ENCODE measurements at regions not wholly inside any gene's neighbourhood (a gene's known extent, or its start where the extent isn't known, plus 50 kb on each side); places are given as distances from the start of the nearest gene placed in this dataset.

DNA sequence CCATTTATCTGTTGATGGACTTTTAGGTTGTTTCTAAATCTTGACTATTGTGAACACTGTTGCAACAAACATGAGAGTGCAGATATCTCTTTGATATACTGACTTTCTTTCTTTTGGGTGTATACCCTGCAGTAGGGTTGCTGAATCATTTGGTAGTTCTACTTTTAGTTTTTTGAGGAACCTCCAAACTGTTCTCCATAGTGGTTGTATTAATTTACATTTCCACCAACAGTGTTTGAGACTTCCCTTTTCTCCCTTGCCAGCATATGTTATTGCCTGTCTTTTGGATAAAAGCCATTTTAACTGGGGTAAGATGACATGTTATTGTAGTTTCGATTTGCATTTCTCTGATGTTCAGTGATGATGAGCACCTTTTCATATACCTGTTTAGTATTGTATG lies 330.0 kb downstream of the DDX10 start:
- ChIA-PET POLR2A (ENCODE audit: low non-redundant PET) (no interaction called here), CTCF (no interaction called here)
- Histone ChIP-seq H3K36me3 (ENCODE audit: insufficient read depth, low read length, poor library complexity, severe bottlenecking) (no peaks in the 10 kb centered on the region), H3K9me3 (ENCODE audit: low read depth, low read length, poor library complexity, severe bottlenecking) (no peaks in the 10 kb centered on the region), H3K27me3 (replicated peaks; ENCODE audit: insufficient read depth, low read depth, low read length, poor library complexity) (no peaks in the 10 kb centered on the region), H3K4me3 (ENCODE audit: low read depth, low read length, poor library complexity, severe bottlenecking) (no peak overlapping the region), H3K27ac (ENCODE audit: low read depth, low read length, poor library complexity, severe bottlenecking) (no peak overlapping the region), H3K4me1 (ENCODE audit: insufficient read depth, low read length, poor library complexity, severe bottlenecking) (no peaks in the 10 kb centered on the region)
- intact Hi-C loops (cut with micrococcal nuclease; ENCODE audit: unreplicated experiment): no loop called here
- no TSS peak for BruUV-seq (replicated peaks)
- no peak for DNase-seq (ENCODE audit: low spot score)
- TF ChIP-seq, protein P1, sequence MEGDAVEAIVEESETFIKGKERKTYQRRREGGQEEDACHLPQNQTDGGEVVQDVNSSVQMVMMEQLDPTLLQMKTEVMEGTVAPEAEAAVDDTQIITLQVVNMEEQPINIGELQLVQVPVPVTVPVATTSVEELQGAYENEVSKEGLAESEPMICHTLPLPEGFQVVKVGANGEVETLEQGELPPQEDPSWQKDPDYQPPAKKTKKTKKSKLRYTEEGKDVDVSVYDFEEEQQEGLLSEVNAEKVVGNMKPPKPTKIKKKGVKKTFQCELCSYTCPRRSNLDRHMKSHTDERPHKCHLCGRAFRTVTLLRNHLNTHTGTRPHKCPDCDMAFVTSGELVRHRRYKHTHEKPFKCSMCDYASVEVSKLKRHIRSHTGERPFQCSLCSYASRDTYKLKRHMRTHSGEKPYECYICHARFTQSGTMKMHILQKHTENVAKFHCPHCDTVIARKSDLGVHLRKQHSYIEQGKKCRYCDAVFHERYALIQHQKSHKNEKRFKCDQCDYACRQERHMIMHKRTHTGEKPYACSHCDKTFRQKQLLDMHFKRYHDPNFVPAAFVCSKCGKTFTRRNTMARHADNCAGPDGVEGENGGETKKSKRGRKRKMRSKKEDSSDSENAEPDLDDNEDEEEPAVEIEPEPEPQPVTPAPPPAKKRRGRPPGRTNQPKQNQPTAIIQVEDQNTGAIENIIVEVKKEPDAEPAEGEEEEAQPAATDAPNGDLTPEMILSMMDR (conservative IDR thresholded peaks at IDR 0.05; ENCODE audit: low read depth, low read length): no peak
- no peak for TF ChIP-seq EZH2 (IDR thresholded peaks at IDR 0.05; ENCODE audit: borderline replicate concordance, low read depth, low read length, poor library complexity, severe bottlenecking)

DNA sequence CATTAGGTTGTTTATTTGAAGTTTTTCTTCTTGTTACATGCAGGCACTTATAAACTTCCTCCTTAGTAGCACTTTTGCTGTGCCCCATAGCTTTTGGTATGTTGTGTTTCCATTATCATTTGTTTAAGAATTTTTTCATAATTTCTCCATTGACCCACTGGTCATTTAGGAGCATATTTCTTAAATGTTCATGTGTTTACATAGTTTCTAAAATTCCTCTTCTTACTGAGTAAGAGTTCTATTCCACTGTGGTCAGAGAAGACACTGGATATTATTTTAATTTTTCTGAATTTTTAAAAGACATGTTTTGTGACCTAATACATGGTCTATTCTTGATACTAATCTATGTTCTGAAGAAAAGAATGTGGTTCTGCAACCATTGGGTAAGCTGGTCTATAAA lies 333.0 kb downstream of the DDX10 start:
- no peaks in the 10 kb centered on the region for H3K36me3 ChIP-seq (ENCODE audit: insufficient read depth, low read length, poor library complexity, severe bottlenecking)
- no TSS peak for BruUV-seq (replicated peaks)
- H3K27me3 ChIP-seq (replicated peaks; ENCODE audit: insufficient read depth, low read depth, low read length, poor library complexity): no peaks in the 10 kb centered on the region
- ChIA-PET CTCF (no interaction called here), POLR2A (ENCODE audit: low non-redundant PET) (no interaction called here)
- H3K27ac ChIP-seq (ENCODE audit: low read depth, low read length, poor library complexity, severe bottlenecking): no peak overlapping the region
- H3K4me1 ChIP-seq (ENCODE audit: insufficient read depth, low read length, poor library complexity, severe bottlenecking): no peaks in the 10 kb centered on the region
- no peak for DNase-seq (ENCODE audit: low spot score)
- intact Hi-C loops (cut with micrococcal nuclease; ENCODE audit: unreplicated experiment): no loop called here
- no peak overlapping the region for H3K4me3 ChIP-seq (ENCODE audit: low read depth, low read length, poor library complexity, severe bottlenecking)
- no peaks in the 10 kb centered on the region for H3K9me3 ChIP-seq (ENCODE audit: low read depth, low read length, poor library complexity, severe bottlenecking)
- TF ChIP-seq, protein P1 (conservative IDR thresholded peaks at IDR 0.05; ENCODE audit: low read depth, low read length): no peak
- TF ChIP-seq EZH2 (IDR thresholded peaks at IDR 0.05; ENCODE audit: borderline replicate concordance, low read depth, low read length, poor library complexity, severe bottlenecking): no peak

DNA sequence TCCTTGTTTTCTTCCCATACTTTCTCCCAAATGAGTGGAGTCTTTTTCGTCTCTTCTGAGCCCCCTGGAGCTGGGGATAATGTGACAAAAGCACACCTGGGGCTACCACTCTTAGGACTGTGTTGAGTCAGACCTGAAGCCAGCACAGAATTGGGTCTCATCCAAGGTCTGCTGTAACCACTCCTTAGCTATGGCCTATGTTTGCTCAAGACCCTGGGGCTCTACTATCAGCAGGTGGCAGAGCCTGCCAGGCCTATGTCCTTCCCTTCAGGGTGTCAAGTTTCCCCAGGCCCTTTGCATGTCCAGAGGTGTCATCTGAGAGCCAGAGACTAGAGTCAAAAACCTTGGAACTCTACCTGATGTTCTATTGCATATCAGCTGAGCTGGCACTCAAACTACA lies 335.7 kb downstream of the DDX10 start:
- H3K9me3 ChIP-seq (ENCODE audit: low read depth, low read length, poor library complexity, severe bottlenecking): no peaks in the 10 kb centered on the region
- CTCF ChIA-PET: no interaction called here
- H3K27me3 ChIP-seq (replicated peaks; ENCODE audit: insufficient read depth, low read depth, low read length, poor library complexity): no peaks in the 10 kb centered on the region
- POLR2A ChIA-PET (ENCODE audit: low non-redundant PET): no interaction called here
- H3K27ac ChIP-seq (ENCODE audit: low read depth, low read length, poor library complexity, severe bottlenecking): no peak overlapping the region
- DNase-seq (ENCODE audit: low spot score): no peak
- intact Hi-C loops (cut with micrococcal nuclease; ENCODE audit: unreplicated experiment): no loop called here
- BruUV-seq (replicated peaks): no TSS peak
- H3K36me3 ChIP-seq (ENCODE audit: insufficient read depth, low read length, poor library complexity, severe bottlenecking): no peaks in the 10 kb centered on the region
- H3K4me1 ChIP-seq (ENCODE audit: insufficient read depth, low read length, poor library complexity, severe bottlenecking): no peaks in the 10 kb centered on the region
- TF ChIP-seq, protein P1 (conservative IDR thresholded peaks at IDR 0.05; ENCODE audit: low read depth, low read length): no peak
- no peak for TF ChIP-seq EZH2 (IDR thresholded peaks at IDR 0.05; ENCODE audit: borderline replicate concordance, low read depth, low read length, poor library complexity, severe bottlenecking)
- H3K4me3 ChIP-seq (ENCODE audit: low read depth, low read length, poor library complexity, severe bottlenecking): no peak overlapping the region

Data from A673 (cell line).